EL (cell line): ENCODE measurements at regions not wholly inside any gene's neighbourhood (a gene's known extent, or its start where the extent isn't known, plus 50 kb on each side); places are given as distances from the start of the nearest gene placed in this dataset.
"Not testable (repeated sequence)": the region's sequence is repeated elsewhere in the genome, so short reads cannot be mapped to it uniquely, and the experiment has no call there.

Experiments
- DNase-seq: peaks from one replicate; pipeline ENCODE4 v3.0.0-alpha.2; 2016

GRCh38 chr13:107644136-107644535, 571.2 kb downstream of the LIG4 start:
- no peak for DNase-seq

GRCh38 chr13:107643615-107644014, 571.7 kb downstream of the LIG4 start:
- no peak for DNase-seq

GRCh38 chr13:107642831-107643230, 572.5 kb downstream of the LIG4 start:
- DNase-seq, result no peak

GRCh38 chr13:107641574-107641973, 573.8 kb downstream of the LIG4 start:
- no peak for DNase-seq

- DNase-seq, result no peak
Observed at GRCh38 chr13:107625648-107626047, 589.7 kb downstream of the LIG4 start.

GRCh38 chr13:107617527-107617926, 597.8 kb downstream of the LIG4 start:
- DNase-seq, result no peak

- no peak for DNase-seq
Observed at GRCh38 chr13:107612376-107612775, 603.0 kb downstream of the LIG4 start.

- DNase-seq, result no peak
Observed at GRCh38 chr13:107608736-107609135, 606.6 kb downstream of the LIG4 start.

- no peak for DNase-seq
Observed at GRCh38 chr13:107600971-107601370, 614.4 kb downstream of the LIG4 start.

GRCh38 chr13:107596306-107596705, 619.0 kb downstream of the LIG4 start:
- DNase-seq, result not testable (repeated sequence)

GRCh38 chr13:107590556-107590955, 624.8 kb downstream of the LIG4 start:
- no peak for DNase-seq

GRCh38 chr13:107587681-107588080, 627.7 kb downstream of the LIG4 start:
- DNase-seq, result no peak

- DNase-seq, result no peak
Observed at GRCh38 chr13:107586216-107586615, 629.1 kb downstream of the LIG4 start.

- no peak for DNase-seq
Observed at GRCh38 chr13:107585469-107586180, 629.7 kb downstream of the LIG4 start.

GRCh38 chr13:107582171-107582570, 633.2 kb downstream of the LIG4 start:
- no peak for DNase-seq

- no peak for DNase-seq
Observed at GRCh38 chr13:107580741-107581412, 634.5 kb downstream of the LIG4 start.

- DNase-seq, result no peak
Observed at GRCh38 chr13:107576430-107576829, 638.9 kb downstream of the LIG4 start.

- DNase-seq, result no peak
Observed at GRCh38 chr13:107574517-107575210, 640.7 kb downstream of the LIG4 start.

- DNase-seq, result no peak
Observed at GRCh38 chr13:107573184-107573583, 642.2 kb downstream of the LIG4 start.

- no peak for DNase-seq
Observed at GRCh38 chr13:107572156-107572555, 643.2 kb downstream of the LIG4 start.

- DNase-seq, result no peak
Observed at GRCh38 chr13:107568181-107568580, 647.2 kb downstream of the LIG4 start.

GRCh38 chr13:107563099-107563925, 652.0 kb downstream of the LIG4 start:
- no peak for DNase-seq

GRCh38 chr13:107562203-107562602, 653.1 kb downstream of the LIG4 start:
- no peak for DNase-seq
